HG02571 (cell line): ENCODE measurements at regions not wholly inside any gene's neighbourhood (a gene's known extent, or its start where the extent isn't known, plus 50 kb on each side); places are given as distances from the start of the nearest gene placed in this dataset.
A peak's percentile ranks its signal among the peaks of the same experiment; 100 is the strongest.

Experiments used
- ATAC-seq: cut with Tn5 transposase; IDR thresholded peaks from one replicate; pipeline ENCODE4 v1.9.1; 2021; ENCODE audit warnings: mild to moderate bottlenecking, moderate library complexity; ENCODE audit not compliant: unreplicated experiment

- ATAC-seq = peak; percentile 92
These were observed 631.8 kb upstream of the ID2 start for GRCh38 chr2:8049851-8050571.

DNA sequence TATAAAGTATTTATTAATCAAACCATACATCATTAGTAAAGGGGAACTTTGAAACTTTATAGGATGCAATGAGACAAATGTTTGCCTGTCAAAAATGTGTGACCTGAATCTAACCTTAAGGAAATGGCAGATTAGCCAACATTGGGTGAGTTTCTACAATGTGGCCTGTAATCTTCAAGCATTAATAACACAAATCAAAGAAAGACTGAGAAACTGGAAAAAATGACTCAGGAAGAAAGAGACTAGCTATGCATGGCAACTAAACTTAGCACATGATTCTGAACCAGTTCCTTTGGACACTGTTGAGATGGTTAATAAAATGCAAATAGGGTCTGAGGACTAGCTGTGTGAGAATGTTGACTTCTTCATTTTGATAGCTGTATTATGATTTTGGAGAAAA, 628.6 kb upstream of the ID2 start:
- ATAC-seq = no peak

- ATAC-seq = no peak
These were observed 627.8 kb upstream of the ID2 start for GRCh38 chr2:8054070-8054469.

DNA sequence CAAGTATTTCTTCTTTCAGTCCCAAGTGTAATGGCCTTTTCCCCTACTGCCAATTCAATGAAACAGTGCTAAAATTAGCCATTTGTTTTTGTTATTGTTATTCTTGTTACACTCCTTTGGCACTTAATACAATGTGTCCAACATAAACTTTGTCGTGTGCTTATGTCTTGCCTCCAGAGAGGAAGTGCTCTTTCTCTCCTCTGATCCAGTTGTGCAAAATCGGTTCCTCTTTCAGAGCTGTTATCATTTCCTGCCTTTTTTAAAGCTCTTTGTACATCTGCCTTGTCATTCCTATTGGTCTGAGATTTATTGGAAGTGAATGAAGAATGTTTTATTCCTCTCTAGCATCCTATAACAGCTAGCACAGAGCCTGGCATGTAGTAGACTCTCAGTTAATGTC, 623.2 kb upstream of the ID2 start:
- no peak for ATAC-seq

GRCh38 chr2:8059255-8059654, 622.6 kb upstream of the ID2 start:
- no peak for ATAC-seq

- ATAC-seq = no peak
These were observed 622.1 kb upstream of the ID2 start for GRCh38 chr2:8059794-8060193.

DNA sequence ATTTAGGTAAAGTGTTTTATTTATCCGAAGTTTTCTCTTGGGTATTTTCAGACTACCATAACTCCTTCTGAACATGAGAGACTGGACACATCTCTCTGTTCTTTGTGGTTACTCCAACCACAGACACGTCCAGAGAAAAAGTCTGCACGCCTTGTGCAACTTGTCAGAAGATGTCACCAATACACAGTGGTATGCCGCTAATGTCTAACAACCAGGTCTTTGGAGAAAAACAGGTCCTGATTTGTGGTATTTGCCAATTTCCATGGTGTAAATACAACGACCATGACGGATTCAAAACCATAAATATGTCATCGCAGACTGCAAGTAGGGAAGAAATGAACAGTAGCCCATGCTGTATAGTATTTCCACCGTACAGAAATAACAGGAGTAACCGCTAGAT, 620.6 kb upstream of the ID2 start:
- ATAC-seq = no peak

- no peak for ATAC-seq
These were observed 617.3 kb upstream of the ID2 start for GRCh38 chr2:8064603-8065002.

DNA sequence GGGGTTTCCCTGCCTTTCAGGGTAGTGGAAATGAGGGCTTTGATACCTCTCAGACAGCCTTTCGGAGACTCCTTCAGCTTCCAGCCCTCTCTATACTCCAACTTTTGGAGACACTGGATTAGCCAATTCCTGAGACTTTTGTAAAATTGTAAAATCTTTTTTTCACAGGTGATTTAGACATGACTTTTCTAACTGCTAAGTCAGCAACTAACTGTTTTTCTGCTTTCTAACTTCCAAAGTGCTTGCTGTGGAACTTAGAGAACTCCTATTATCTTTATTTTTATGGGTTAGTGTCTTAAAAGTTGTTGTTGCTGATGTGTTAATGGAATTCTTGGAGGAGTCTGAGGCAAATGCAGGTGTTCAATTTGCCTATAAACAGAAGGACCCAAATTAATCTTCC, 616.7 kb upstream of the ID2 start:
- no peak for ATAC-seq

DNA sequence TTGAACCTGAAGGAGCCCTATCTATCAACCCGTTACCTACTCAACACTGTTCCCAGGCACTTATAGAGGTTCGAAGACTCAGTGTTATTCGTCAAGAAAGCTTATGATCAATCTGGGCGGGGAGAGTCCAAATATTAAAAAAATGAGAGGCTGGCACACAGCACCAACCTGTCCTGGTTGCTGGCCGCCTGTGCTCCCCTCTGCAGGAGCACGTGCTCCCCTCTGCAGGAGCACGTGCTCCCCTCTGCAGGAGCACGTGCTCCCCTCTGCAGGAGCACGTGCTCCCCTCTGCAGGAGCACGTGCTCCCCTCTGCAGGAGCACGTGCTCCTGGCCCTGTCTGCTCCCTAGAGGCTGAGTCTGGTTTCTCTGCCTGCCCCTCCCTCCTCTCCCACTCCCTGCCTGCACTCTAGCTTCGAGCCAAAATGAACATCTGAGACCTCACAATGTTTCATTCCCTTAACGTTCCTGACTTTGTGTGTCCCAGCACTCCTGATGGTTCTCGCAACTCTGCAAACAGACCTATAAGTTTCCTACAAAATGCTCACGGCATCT, 614.0 kb upstream of the ID2 start:
- no peak for ATAC-seq

GRCh38 chr2:8072907-8073306, 608.9 kb upstream of the ID2 start:
- ATAC-seq = no peak

- no peak for ATAC-seq
These were observed 607.9 kb upstream of the ID2 start for GRCh38 chr2:8073916-8074315.

DNA sequence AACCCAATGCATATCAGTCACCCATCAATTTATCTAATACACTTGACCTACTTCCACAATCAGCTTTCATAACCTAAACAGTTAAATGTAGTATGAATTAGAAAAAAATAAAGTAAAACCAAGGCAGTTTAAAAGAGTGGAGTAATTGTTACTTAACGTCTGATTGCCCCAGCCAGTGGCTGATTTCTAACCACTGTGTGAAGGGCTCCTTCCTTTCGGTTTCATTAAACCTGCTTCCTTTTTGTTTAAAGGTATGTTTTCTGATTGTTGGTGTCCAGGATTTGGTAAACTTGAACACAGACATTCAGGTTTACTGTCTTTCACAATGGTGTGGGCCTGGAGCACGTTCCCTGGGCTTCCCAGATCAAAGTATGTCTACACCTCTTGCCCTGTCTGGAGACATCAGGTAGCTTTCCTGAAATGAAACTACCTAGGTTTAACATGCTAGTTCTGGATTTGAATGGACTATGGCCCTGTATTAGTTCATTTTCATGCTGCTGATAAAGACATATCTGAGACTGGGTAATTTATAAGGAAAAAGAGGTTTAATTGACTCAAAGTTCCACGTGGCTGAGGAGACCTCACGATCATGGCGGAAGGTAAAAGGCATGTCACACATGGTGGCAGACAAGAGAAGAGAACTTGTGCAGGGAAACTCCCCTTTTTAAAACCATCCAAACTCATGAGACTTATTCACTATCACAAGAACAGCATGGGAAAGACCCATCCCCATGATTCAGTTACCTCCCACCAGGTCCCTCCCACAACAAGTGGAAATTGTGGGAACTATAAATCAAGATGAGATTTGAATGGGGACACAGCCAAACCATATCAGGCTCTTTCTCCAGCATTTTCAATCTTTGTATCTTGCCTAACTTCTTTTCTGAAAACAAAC, 605.2 kb upstream of the ID2 start:
- no peak for ATAC-seq

DNA sequence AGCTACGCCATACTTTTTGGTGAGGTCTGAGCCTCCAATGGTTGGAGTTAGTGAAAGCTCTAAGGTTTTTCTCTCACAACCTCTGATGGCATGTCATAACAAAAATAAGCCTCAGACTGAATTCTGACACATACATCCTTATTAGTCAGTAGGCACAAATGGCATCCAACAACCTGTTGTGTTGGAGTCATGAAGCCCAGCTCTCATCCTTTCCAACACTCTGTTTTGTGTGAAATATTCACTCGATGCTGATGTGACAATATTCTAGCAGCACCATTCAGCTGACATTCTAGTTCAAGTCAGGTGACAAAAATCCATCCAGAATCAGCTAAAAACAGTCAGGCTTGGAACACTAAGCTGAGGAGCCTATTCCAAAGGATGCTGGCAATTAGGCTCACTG, 603.2 kb upstream of the ID2 start:
- no peak for ATAC-seq

DNA sequence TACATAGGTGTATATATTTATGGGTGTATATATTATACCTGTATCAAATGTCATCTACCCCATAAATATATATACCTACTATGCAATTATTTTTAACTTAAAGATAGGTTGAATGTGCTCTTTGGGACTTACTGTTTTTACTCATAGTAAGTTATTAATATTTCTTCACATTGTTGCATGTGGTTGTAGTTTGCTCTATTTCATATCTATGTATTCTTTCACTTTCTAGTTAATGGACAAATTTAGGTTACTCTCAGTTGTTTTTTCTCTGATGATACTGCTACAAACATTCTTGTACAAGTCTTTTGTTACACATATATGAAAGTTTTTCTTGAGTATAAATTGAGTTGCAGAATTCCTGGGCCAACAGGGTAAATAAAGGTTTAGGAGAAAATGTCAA, 601.8 kb upstream of the ID2 start:
- ATAC-seq = no peak

- no peak for ATAC-seq
These were observed 600.7 kb upstream of the ID2 start for GRCh38 chr2:8081130-8081529.

DNA sequence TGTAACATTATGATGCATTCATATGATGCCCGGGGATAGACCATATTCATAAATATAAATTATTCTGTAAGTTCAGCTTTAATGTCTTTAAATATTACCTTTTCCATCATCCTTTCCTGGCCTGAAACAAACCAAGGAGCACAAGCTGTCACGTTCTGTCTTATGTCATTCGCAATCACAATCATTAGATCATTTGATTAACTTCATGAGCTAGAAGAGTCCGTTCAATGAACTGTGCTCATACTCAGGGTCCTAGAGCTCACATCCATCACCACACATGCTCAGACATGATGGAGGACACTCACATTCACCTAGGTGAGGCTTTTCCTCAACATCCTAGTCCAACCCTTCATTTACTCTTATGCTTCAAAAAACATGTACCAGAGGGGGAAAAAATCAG, 599.0 kb upstream of the ID2 start:
- ATAC-seq = no peak

- ATAC-seq = no peak
These were observed 595.5 kb upstream of the ID2 start for GRCh38 chr2:8086357-8086756.

- ATAC-seq = no peak
These were observed 594.9 kb upstream of the ID2 start for GRCh38 chr2:8086796-8087479.

- ATAC-seq = no peak
These were observed 594.4 kb upstream of the ID2 start for GRCh38 chr2:8087480-8087840.

- no peak for ATAC-seq
These were observed 593.0 kb upstream of the ID2 start for GRCh38 chr2:8088810-8089209.

GRCh38 chr2:8089596-8089995, 592.3 kb upstream of the ID2 start:
- no peak for ATAC-seq
